Osteoblast (primary cell): ENCODE measurements at regions not wholly inside any gene's neighbourhood (a gene's known extent, or its start where the extent isn't known, plus 50 kb on each side); places are given as distances from the start of the nearest gene placed in this dataset.
A peak's percentile ranks its signal among the peaks of the same experiment; 100 is the strongest.

ENCODE experiments used
- DNase-seq: peaks from one replicate; pipeline ENCODE4 v3.0.0; 2011; ENCODE audit warnings: low spot score, mixed read lengths; ENCODE audit not compliant: insufficient read length; ENCODE audit errors: missing footprints
- H2AFZ ChIP-seq: 2 replicates; pipeline ENCODE4 v1.6.0; 2011; ENCODE audit warnings: mild to moderate bottlenecking, low read length
- H3K27ac ChIP-seq: 2 replicates; pipeline ENCODE4 v1.5.1; 2011; ENCODE audit warnings: mild to moderate bottlenecking, low read depth, low read length, moderate library complexity
- H3K27me3 ChIP-seq: 2 replicates; pipeline ENCODE4 v1.6.0; 2012; ENCODE audit warnings: mild to moderate bottlenecking, control low read depth, inconsistent platforms, low read length, moderate library complexity; ENCODE audit not compliant: insufficient read depth
- H3K36me3 ChIP-seq: 2 replicates; pipeline ENCODE4 v1.5.1; 2011; ENCODE audit warnings: mild to moderate bottlenecking, low read length, control low read depth, moderate library complexity; ENCODE audit not compliant: insufficient read depth
- H3K4me1 ChIP-seq: 2 replicates; pipeline ENCODE4 v1.5.1; 2011; ENCODE audit warnings: mild to moderate bottlenecking, low read length, control low read depth, moderate library complexity; ENCODE audit not compliant: insufficient read depth
- H3K4me2 ChIP-seq: 2 replicates; pipeline ENCODE4 v1.6.0; 2011; ENCODE audit warnings: mild to moderate bottlenecking, low read length; ENCODE audit not compliant: insufficient read depth
- H3K4me3 ChIP-seq: fragments of 200-600 bp; sonication (generic); 3 replicates; pipeline ENCODE4 v1.5.1; 2012; ENCODE audit warnings: mild to moderate bottlenecking, low read length, inconsistent platforms; ENCODE audit not compliant: insufficient read depth
- H3K79me2 ChIP-seq: 2 replicates; pipeline ENCODE4 v1.6.0; 2012; ENCODE audit warnings: mild to moderate bottlenecking, low read length, control low read depth, inconsistent platforms; ENCODE audit not compliant: insufficient read depth
- H3K9me3 ChIP-seq: 2 replicates; pipeline ENCODE4 v1.5.1; 2011; ENCODE audit warnings: low read depth, low read length, control low read depth
- H4K20me1 ChIP-seq: 2 replicates; pipeline ENCODE4 v1.6.0; 2012; ENCODE audit warnings: mild to moderate bottlenecking, low read length, control low read depth; ENCODE audit not compliant: insufficient read depth
- CTCF ChIP-seq: IDR thresholded peaks from 2 replicates; pipeline ENCODE4 v1.5.1; 2011; ENCODE audit warnings: mild to moderate bottlenecking, low read depth, low read length, moderate library complexity; ENCODE audit errors: extremely low read depth

GRCh38 chr3:117035745-117036144, 326.2 kb downstream of the TUSC7 start:
- Histone ChIP-seq H3K27me3 (no peaks in the 10 kb centered on the region), H3K4me3 (no peak overlapping the region), H3K9me3 (no peaks in the 10 kb centered on the region), H3K36me3 (no peaks in the 10 kb centered on the region), H3K79me2 (no peaks in the 10 kb centered on the region), H2AFZ (peak overlapping the region; percentile 62), H3K4me1 (peaks cover 15% of the 10 kb centered on the region), H3K4me2 (peak overlapping the region; percentile 62), H4K20me1 (no peaks in the 10 kb centered on the region), H3K27ac (peak overlapping the region; percentile 57)
- no peak for DNase-seq
- no peak for TF ChIP-seq CTCF

- peak overlapping the region; percentile 62 for H2AFZ ChIP-seq
- H3K27me3 ChIP-seq, result no peaks in the 10 kb centered on the region
- no peaks in the 10 kb centered on the region for H3K9me3 ChIP-seq
- DNase-seq, result peak; percentile 38
- peak overlapping the region; percentile 66 for H3K27ac ChIP-seq
- H3K4me2 ChIP-seq, result peak overlapping the region; percentile 62
- H3K4me3 ChIP-seq, result peak overlapping the region; percentile 14
- no peak for TF ChIP-seq CTCF
- H3K4me1 ChIP-seq, result peaks cover 15% of the 10 kb centered on the region
- no peaks in the 10 kb centered on the region for H3K36me3 ChIP-seq
- H4K20me1 ChIP-seq, result no peaks in the 10 kb centered on the region
- no peaks in the 10 kb centered on the region for H3K79me2 ChIP-seq
Observed at GRCh38 chr3:117036259-117036799, 326.8 kb downstream of the TUSC7 start.

GRCh38 chr3:117045143-117045542, 335.6 kb downstream of the TUSC7 start:
- Histone ChIP-seq H3K27ac (no peak overlapping the region), H3K9me3 (no peaks in the 10 kb centered on the region), H3K79me2 (no peaks in the 10 kb centered on the region), H4K20me1 (no peaks in the 10 kb centered on the region), H3K27me3 (no peaks in the 10 kb centered on the region), H3K36me3 (no peaks in the 10 kb centered on the region), H3K4me3 (no peak overlapping the region), H2AFZ (peak overlapping the region; percentile 1), H3K4me1 (no peaks in the 10 kb centered on the region), H3K4me2 (no peak overlapping the region)
- no peak for TF ChIP-seq CTCF
- no peak for DNase-seq

GRCh38 chr3:117047951-117048705, 338.5 kb downstream of the TUSC7 start:
- H3K4me3 ChIP-seq, result no peak overlapping the region
- H3K4me1 ChIP-seq, result peaks cover 3% of the 10 kb centered on the region
- no peaks in the 10 kb centered on the region for H4K20me1 ChIP-seq
- no peak for DNase-seq
- H3K79me2 ChIP-seq, result no peaks in the 10 kb centered on the region
- no peak overlapping the region for H2AFZ ChIP-seq
- no peaks in the 10 kb centered on the region for H3K9me3 ChIP-seq
- no peak overlapping the region for H3K27ac ChIP-seq
- no peaks in the 10 kb centered on the region for H3K36me3 ChIP-seq
- no peak overlapping the region for H3K4me2 ChIP-seq
- no peaks in the 10 kb centered on the region for H3K27me3 ChIP-seq
- no peak for TF ChIP-seq CTCF
